Stomach (tissue), 4 donors: ENCODE measurements at regions not wholly inside any gene's neighbourhood (a gene's known extent, or its start where the extent isn't known, plus 50 kb on each side); places are given as distances from the start of the nearest gene placed in this dataset.

ENCODE experiments used
- POLR2A ChIP-seq, 4 donors: fragments of 450-650 bp; IDR thresholded peaks; one replicate each; pipeline ENCODE4 v1.6.1; 2016; ENCODE audit warnings: antibody characterized with exemption in 4 of 4, control low read depth in 2 of 4, mild to moderate bottlenecking in 1 of 4, moderate library complexity in 1 of 4
- TF ChIP-seq, protein P1 (sequence below), 7 experiments: fragments of 450-650 bp in 4 of 7; fragments of 200-600 bp in 3 of 7; sonication (generic) in 3 of 7; IDR thresholded peaks; one replicate each; pipeline ENCODE4 v1.5.1; 2016 to 2019; ENCODE audit warnings: antibody characterized with exemption in 7 of 7, control low read depth in 2 of 7, mild to moderate bottlenecking in 1 of 7

- no peak for TF ChIP-seq POLR2A (IDR thresholded peaks at IDR 0.05)
- TF ChIP-seq, protein P1, sequence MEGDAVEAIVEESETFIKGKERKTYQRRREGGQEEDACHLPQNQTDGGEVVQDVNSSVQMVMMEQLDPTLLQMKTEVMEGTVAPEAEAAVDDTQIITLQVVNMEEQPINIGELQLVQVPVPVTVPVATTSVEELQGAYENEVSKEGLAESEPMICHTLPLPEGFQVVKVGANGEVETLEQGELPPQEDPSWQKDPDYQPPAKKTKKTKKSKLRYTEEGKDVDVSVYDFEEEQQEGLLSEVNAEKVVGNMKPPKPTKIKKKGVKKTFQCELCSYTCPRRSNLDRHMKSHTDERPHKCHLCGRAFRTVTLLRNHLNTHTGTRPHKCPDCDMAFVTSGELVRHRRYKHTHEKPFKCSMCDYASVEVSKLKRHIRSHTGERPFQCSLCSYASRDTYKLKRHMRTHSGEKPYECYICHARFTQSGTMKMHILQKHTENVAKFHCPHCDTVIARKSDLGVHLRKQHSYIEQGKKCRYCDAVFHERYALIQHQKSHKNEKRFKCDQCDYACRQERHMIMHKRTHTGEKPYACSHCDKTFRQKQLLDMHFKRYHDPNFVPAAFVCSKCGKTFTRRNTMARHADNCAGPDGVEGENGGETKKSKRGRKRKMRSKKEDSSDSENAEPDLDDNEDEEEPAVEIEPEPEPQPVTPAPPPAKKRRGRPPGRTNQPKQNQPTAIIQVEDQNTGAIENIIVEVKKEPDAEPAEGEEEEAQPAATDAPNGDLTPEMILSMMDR (IDR thresholded peaks at IDR 0.05): no peak
Measured at GRCh38 chr10:78901694-78902093, 167.1 kb upstream of the ZMIZ1 start.
